ENCODE measurements at regions not wholly inside any gene's neighbourhood (a gene's known extent, or its start where the extent isn't known, plus 50 kb on each side); places are given as distances from the start of the nearest gene placed in this dataset.

DNA sequence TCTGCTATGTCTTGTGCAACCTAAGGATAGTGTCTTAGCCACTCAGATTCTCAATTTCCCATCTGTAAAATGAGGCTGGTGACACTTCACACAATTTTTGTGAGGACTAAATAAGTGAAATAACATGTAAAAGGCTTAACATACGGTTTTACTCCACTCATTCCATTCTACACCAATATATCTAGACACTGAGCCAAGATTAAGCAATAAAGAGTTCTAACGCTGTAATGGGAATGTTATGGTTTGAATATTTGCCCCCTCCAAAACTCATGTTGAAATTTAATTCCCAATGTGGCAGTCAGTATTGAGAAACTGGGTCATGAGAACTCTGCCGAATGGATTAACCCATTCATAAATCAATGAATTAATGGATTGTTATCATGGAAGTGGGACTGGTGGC lies 301.0 kb downstream of the HACE1 start:
- TF ChIP-seq, protein P1, sequence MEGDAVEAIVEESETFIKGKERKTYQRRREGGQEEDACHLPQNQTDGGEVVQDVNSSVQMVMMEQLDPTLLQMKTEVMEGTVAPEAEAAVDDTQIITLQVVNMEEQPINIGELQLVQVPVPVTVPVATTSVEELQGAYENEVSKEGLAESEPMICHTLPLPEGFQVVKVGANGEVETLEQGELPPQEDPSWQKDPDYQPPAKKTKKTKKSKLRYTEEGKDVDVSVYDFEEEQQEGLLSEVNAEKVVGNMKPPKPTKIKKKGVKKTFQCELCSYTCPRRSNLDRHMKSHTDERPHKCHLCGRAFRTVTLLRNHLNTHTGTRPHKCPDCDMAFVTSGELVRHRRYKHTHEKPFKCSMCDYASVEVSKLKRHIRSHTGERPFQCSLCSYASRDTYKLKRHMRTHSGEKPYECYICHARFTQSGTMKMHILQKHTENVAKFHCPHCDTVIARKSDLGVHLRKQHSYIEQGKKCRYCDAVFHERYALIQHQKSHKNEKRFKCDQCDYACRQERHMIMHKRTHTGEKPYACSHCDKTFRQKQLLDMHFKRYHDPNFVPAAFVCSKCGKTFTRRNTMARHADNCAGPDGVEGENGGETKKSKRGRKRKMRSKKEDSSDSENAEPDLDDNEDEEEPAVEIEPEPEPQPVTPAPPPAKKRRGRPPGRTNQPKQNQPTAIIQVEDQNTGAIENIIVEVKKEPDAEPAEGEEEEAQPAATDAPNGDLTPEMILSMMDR (IDR thresholded peaks at IDR 0.05) = no peak

DNA sequence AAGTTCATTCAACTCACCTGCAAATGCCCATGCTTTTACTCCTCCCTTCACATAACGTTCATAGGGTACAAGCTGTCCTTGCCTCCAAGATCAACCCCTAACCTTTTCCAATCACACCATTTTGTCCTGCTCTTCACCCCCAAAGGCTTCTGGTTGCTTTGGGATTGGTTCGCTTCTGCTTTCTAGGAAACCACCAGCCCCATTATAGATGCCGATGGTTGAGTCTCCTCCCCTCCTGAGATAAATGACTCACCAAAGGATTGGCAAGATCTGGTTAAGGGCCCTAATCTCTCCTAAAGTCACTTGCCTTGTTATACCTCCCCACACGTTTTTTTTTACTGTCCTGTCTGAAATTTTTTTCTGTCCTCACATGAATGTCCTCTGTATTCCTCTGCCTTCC lies 311.4 kb downstream of the HACE1 start:
- no peak overlapping the region for H3K27ac ChIP-seq
- no peak overlapping the region for H3K4me3 ChIP-seq
- TF ChIP-seq, protein P1 (IDR thresholded peaks at IDR 0.05) = no peak
- DNase-seq (ENCODE audit: low spot score) = no peak

More for the DNA sequence above, 301.0 kb downstream of the HACE1 start:
- no peak overlapping the region for H3K4me3 ChIP-seq
- DNase-seq (ENCODE audit: low spot score) = no peak
- no peak overlapping the region for H3K27ac ChIP-seq

DNA sequence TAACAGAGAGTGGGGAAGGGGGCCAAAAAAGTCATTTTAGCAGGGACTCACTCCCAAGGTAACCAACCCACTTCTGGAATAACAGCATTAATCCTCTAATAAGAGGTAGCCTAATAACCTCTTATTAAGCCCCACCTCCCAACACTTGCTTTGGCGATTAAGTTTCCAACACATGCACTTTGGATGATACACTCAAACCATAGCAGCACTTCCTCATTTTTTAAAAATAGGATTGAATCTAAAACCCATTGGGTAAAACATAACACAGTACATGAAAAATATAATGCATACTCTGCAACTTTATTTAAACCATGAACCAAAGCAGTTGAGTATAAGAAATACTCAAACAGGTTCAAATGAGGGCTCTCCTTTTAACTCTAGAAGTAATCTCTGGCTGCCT lies 318.3 kb downstream of the HACE1 start:
- Histone ChIP-seq H3K4me3 (no peak overlapping the region), H3K27ac (peak overlapping the region in 1 of 2 donors; percentile 19)
- TF ChIP-seq, protein P1 (IDR thresholded peaks at IDR 0.05) = no peak
- no peak for DNase-seq (ENCODE audit: low spot score)

DNA sequence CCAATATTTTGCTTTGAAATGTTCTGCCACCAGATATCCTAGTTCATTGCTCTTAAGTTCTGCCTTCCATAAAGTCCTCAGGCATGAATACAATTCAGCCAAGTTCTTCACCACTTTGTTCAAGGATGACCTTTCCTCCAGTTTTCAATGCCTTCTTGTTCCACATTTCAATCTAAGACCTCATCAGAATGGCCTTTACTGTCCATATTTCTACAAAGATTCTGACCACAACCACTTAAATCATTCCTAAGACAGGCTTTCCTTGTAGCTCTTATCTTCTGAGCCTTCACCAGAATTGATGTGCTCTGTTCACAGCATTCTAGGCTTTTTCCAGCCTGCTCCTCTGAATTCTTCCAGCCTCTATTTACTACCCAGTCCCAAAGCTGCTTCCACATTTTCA lies 319.0 kb downstream of the HACE1 start:
- Histone ChIP-seq H3K4me3 (no peak overlapping the region), H3K27ac (peak overlapping the region in 1 of 2 donors; percentile 19)
- DNase-seq (ENCODE audit: low spot score) = no peak
- TF ChIP-seq, protein P1 (IDR thresholded peaks at IDR 0.05) = no peak

DNA sequence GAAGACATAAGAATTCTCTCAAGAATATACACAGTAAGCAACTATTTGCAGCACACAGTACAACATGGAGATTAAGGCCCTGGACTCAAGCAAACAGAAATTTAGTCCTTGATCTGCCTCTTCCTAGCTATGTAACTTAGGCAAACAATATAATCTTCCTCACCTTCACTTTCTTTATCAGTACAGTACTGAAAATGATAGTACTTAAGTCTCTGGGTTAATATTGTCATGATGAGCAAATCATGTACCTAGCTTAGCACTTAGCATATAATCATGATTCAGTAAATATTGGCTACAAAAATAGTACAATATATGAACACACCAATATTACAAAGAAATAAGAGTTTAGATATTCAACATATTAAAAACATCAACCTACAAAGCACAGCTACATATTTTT lies 320.5 kb downstream of the HACE1 start:
- TF ChIP-seq, protein P1 (IDR thresholded peaks at IDR 0.05) = no peak
- H3K27ac ChIP-seq = no peak overlapping the region
- no peak overlapping the region for H3K4me3 ChIP-seq
- no peak for DNase-seq (ENCODE audit: low spot score)

DNA sequence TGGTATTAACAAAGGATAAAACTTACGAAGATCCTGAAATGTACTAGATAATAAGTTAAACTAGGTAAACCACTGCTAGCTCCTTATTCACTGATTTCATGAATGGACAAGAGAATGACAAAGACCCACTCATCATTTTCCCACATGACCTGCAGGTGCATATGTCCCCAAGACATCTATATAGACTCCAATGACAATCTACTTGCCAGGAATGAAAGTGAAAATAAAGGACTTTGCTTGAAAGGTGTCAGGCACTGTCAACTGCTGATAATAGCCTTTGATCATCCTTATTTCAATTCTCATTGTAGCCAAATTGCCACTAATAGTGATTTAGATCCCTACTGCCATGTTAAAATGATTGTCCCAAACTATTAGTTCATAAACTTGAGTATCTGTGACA lies 321.8 kb downstream of the HACE1 start:
- no peak overlapping the region for H3K4me3 ChIP-seq
- peak overlapping the region in 1 of 2 donors; percentile 72 for H3K27ac ChIP-seq
- no peak for DNase-seq (ENCODE audit: low spot score)
- TF ChIP-seq, protein P1 (IDR thresholded peaks at IDR 0.05) = no peak

DNA sequence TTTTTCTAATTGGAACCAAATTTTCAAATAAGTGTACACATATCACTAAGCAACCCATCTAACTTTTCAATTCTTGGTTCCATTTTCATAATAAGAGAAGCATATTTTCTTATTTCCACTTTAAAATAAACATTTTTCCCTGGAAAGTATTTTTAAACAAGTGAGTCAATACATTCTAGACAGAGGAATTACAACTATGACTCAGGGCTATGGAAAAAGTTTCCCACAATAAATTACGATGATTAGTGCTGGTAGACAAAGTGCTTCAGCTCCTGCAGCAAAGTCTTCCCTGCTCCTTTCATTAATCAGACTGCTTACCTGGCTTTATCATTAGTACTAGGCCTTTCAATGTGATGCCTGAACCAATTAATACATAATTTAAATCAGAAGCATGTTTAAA lies 322.5 kb downstream of the HACE1 start:
- DNase-seq (ENCODE audit: low spot score) = no peak
- Histone ChIP-seq H3K4me3 (no peak overlapping the region), H3K27ac (peak overlapping the region in 1 of 2 donors; percentile 72)
- TF ChIP-seq, protein P1 (IDR thresholded peaks at IDR 0.05) = no peak
